ENCODE measurements at regions not wholly inside any gene's neighbourhood (a gene's known extent, or its start where the extent isn't known, plus 50 kb on each side); places are given as distances from the start of the nearest gene placed in this dataset.
A peak's percentile ranks its signal among the peaks of the same experiment; 100 is the strongest.

DNA sequence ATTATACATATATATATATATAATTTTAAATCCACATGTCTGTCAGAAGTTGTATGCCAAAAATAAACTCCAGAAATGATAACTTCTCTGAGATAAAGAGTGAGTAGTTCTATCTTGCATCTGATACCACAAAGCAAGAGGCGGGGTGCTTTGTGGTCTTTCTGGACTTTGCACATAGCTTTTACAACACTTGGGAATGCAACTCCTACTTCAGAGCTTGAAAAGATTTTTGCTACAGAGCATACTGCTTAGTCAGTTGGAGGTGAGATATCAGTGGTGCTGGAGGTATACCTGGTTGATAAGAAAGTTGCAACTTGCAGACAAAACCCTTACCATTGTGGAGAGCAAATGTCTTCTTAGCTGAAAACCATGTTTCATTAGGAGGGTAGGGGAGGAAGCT is 1384.5 kb upstream of the NUDT12 start:
- TF ChIP-seq, protein P1, sequence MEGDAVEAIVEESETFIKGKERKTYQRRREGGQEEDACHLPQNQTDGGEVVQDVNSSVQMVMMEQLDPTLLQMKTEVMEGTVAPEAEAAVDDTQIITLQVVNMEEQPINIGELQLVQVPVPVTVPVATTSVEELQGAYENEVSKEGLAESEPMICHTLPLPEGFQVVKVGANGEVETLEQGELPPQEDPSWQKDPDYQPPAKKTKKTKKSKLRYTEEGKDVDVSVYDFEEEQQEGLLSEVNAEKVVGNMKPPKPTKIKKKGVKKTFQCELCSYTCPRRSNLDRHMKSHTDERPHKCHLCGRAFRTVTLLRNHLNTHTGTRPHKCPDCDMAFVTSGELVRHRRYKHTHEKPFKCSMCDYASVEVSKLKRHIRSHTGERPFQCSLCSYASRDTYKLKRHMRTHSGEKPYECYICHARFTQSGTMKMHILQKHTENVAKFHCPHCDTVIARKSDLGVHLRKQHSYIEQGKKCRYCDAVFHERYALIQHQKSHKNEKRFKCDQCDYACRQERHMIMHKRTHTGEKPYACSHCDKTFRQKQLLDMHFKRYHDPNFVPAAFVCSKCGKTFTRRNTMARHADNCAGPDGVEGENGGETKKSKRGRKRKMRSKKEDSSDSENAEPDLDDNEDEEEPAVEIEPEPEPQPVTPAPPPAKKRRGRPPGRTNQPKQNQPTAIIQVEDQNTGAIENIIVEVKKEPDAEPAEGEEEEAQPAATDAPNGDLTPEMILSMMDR (IDR thresholded peaks at IDR 0.05; ENCODE audit: unreplicated experiment), result no peak
- no peak for DNase-seq (ENCODE audit: unreplicated experiment)
- ChIA-PET CTCF (no interaction called here), POLR2A (no interaction called here)
- Mint-ChIP-seq H3K36me3 (ENCODE audit: insufficient read depth, unreplicated experiment) (no peaks in the 10 kb centered on the region), H3K27ac (ENCODE audit: low read depth, unreplicated experiment) (no peak overlapping the region), H3K4me1 (ENCODE audit: insufficient read depth, unreplicated experiment) (no peaks in the 10 kb centered on the region), H3K4me3 (ENCODE audit: unreplicated experiment) (no peak overlapping the region), H3K27me3 (ENCODE audit: insufficient read depth, unreplicated experiment) (no peaks in the 10 kb centered on the region), H3K9me3 (ENCODE audit: unreplicated experiment) (peaks cover 15% of the 10 kb centered on the region)
- BruUV-seq (replicated peaks), result no TSS peak
- intact Hi-C loops (cut with micrococcal nuclease), result no loop called here

DNA sequence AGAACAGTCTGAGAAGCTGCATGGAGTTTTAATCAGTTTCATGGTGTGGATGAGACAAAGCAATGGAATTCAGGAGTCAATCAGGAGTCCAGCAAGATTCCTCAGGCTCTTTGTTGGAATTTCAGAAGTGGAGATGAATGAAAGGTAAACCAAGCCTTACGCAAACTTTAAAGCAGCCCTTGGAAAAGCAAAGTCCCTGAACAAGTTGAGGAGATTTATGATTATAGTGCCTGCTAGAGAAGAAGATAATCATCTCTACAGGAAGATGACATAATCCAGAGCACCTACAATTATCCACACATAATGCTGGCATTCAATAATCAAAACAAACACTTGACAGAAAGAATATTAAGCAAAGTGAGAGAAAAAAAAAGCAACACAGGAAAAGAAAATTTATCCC is 1380.1 kb upstream of the NUDT12 start:
- ChIA-PET POLR2A (no interaction called here), CTCF (no interaction called here)
- no peak for DNase-seq (ENCODE audit: unreplicated experiment)
- no TSS peak for BruUV-seq (replicated peaks)
- H3K9me3 Mint-ChIP-seq (ENCODE audit: unreplicated experiment), result peaks cover 28% of the 10 kb centered on the region
- TF ChIP-seq, protein P1 (IDR thresholded peaks at IDR 0.05; ENCODE audit: unreplicated experiment), result no peak
- no peaks in the 10 kb centered on the region for H3K36me3 Mint-ChIP-seq (ENCODE audit: insufficient read depth, unreplicated experiment)
- intact Hi-C loops (cut with micrococcal nuclease), result no loop called here
- no peak overlapping the region for H3K4me3 Mint-ChIP-seq (ENCODE audit: unreplicated experiment)
- no peaks in the 10 kb centered on the region for H3K27me3 Mint-ChIP-seq (ENCODE audit: insufficient read depth, unreplicated experiment)
- H3K4me1 Mint-ChIP-seq (ENCODE audit: insufficient read depth, unreplicated experiment), result no peaks in the 10 kb centered on the region
- no peak overlapping the region for H3K27ac Mint-ChIP-seq (ENCODE audit: low read depth, unreplicated experiment)

DNA sequence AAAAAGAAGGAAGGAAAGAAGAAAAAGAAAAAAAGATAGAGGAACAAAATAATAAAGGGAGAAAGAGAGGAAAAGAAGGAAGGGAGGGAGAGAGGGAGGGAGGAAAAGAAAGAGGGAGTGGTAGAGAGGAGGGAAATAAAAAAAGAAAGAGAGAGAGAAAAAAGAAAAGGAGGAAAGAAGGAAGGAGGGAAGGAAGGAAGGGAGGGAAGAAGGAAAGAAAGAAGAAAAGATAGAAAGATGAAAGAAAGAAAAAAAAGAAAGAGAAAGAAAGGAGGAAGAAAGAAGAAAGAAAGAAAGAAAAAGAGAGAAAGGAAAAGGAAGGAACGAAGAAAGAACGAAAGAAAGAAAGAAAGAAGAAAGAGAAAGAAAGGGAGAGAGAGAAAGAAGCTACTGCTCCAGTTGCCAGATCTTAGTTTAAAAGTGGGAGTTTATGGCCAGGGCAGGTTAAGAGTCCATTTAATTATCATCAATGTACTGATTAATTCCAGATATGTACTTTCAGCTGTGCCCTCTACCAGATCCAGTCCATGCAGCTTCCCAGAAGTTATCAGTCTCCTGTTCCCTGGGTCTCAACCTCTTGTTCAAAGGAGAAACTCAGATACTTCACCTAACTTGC is 1378.5 kb upstream of the NUDT12 start:
- DNase-seq (ENCODE audit: unreplicated experiment), result no peak
- H3K36me3 Mint-ChIP-seq (ENCODE audit: insufficient read depth, unreplicated experiment), result no peaks in the 10 kb centered on the region
- TF ChIP-seq, protein P1 (IDR thresholded peaks at IDR 0.05; ENCODE audit: unreplicated experiment), result no peak
- no peak overlapping the region for H3K4me3 Mint-ChIP-seq (ENCODE audit: unreplicated experiment)
- ChIA-PET CTCF (interaction anchor here (0.5 kb wide), 1 partner anchor 41 kb away, joined by 3 read pairs; no protein-coding TSS in a partner anchor), POLR2A (no interaction called here)
- H3K27me3 Mint-ChIP-seq (ENCODE audit: insufficient read depth, unreplicated experiment), result no peaks in the 10 kb centered on the region
- intact Hi-C loops (cut with micrococcal nuclease), result no loop called here
- H3K27ac Mint-ChIP-seq (ENCODE audit: low read depth, unreplicated experiment), result peak overlapping the region; percentile 13
- H3K9me3 Mint-ChIP-seq (ENCODE audit: unreplicated experiment), result peaks cover 22% of the 10 kb centered on the region
- no peaks in the 10 kb centered on the region for H3K4me1 Mint-ChIP-seq (ENCODE audit: insufficient read depth, unreplicated experiment)
- BruUV-seq (replicated peaks), result no TSS peak

DNA sequence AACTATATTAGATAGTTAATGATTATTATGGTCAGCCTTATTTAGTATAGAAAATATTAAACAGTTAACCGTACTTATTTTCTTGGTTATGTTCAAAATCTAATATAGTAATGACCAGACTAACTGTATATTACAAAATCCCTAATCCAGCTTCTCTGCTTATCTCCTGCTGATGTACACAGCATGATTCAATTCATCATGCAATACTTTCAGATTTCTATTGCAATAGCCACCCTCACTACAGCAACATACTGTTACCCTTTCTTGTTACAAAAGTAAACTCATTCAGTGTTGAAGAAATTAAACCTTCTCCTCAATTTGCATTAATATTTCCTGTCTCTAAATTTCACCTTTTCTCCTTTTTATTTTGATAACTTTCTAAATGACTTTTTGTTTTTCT is 1375.0 kb upstream of the NUDT12 start:
- POLR2A ChIA-PET, result no interaction called here

More for the DNA sequence above, 1375.0 kb upstream of the NUDT12 start:
- H3K9me3 Mint-ChIP-seq (ENCODE audit: unreplicated experiment), result peaks cover 13% of the 10 kb centered on the region
- H3K27ac Mint-ChIP-seq (ENCODE audit: low read depth, unreplicated experiment), result no peak overlapping the region
- no peaks in the 10 kb centered on the region for H3K27me3 Mint-ChIP-seq (ENCODE audit: insufficient read depth, unreplicated experiment)
- CTCF ChIA-PET, result no interaction called here
- no TSS peak for BruUV-seq (replicated peaks)
- TF ChIP-seq, protein P1 (IDR thresholded peaks at IDR 0.05; ENCODE audit: unreplicated experiment), result no peak
- DNase-seq (ENCODE audit: unreplicated experiment), result no peak
- intact Hi-C loops (cut with micrococcal nuclease), result no loop called here
- H3K4me3 Mint-ChIP-seq (ENCODE audit: unreplicated experiment), result no peak overlapping the region
- no peaks in the 10 kb centered on the region for H3K4me1 Mint-ChIP-seq (ENCODE audit: insufficient read depth, unreplicated experiment)
- H3K36me3 Mint-ChIP-seq (ENCODE audit: insufficient read depth, unreplicated experiment), result no peaks in the 10 kb centered on the region

Measured in MCF 10A (cell line).